H1 (cell line): ENCODE measurements at regions not wholly inside any gene's neighbourhood (a gene's known extent, or its start where the extent isn't known, plus 50 kb on each side); places are given as distances from the start of the nearest gene placed in this dataset.

ENCODE experiments used
- CHD7 ChIP-seq: fragments of 300-600 bp; sonication (generic); IDR thresholded peaks from 2 replicates; pipeline ENCODE4 v1.7.1; 2012; ENCODE audit warnings: low read length, moderate library complexity, mild to moderate bottlenecking, inconsistent platforms; ENCODE audit not compliant: insufficient replicate concordance
- RXRA ChIP-seq: IDR thresholded peaks from 2 replicates; pipeline ENCODE4 v1.6.1; 2011; ENCODE audit warnings: low read depth, mild to moderate bottlenecking, low read length, moderate library complexity; ENCODE audit not compliant: insufficient read depth
- SIN3A ChIP-seq, 2 experiments: IDR thresholded peaks in 1 of 2; conservative IDR thresholded peaks in 1 of 2; 2 replicates each; pipeline ENCODE4 v1.6.1; 2011 to 2012; ENCODE audit warnings: low read length in 2 of 2, improper control_type of control experiment in 1 of 2, low read depth in 1 of 2, mild to moderate bottlenecking in 1 of 2
- SP1 ChIP-seq: IDR thresholded peaks from 2 replicates; pipeline ENCODE4 v1.6.1; 2011; ENCODE audit warnings: low read depth, low read length
- YY1 ChIP-seq: IDR thresholded peaks from 2 replicates; pipeline ENCODE4 v1.6.1; 2011; ENCODE audit warnings: low read depth, mild to moderate bottlenecking, low read length

GRCh38 chr11:20277014-20277413, 86.5 kb upstream of the HTATIP2 start (continued):
- TF ChIP-seq CHD7 (no peak), SIN3A (conservative IDR thresholded peaks at IDR 0.05 in 1 of 2, IDR thresholded peaks at IDR 0.05 in 1 of 2; ENCODE audit: low read depth in 1 of 2, low read length in 2 of 2) (no peak), YY1 (no peak), RXRA (no peak), SP1 (no peak)
- TF ChIP-seq, all 59 proteins: peak for 0
